ENCODE measurements at regions not wholly inside any gene's neighbourhood (a gene's known extent, or its start where the extent isn't known, plus 50 kb on each side); places are given as distances from the start of the nearest gene placed in this dataset.

DNA sequence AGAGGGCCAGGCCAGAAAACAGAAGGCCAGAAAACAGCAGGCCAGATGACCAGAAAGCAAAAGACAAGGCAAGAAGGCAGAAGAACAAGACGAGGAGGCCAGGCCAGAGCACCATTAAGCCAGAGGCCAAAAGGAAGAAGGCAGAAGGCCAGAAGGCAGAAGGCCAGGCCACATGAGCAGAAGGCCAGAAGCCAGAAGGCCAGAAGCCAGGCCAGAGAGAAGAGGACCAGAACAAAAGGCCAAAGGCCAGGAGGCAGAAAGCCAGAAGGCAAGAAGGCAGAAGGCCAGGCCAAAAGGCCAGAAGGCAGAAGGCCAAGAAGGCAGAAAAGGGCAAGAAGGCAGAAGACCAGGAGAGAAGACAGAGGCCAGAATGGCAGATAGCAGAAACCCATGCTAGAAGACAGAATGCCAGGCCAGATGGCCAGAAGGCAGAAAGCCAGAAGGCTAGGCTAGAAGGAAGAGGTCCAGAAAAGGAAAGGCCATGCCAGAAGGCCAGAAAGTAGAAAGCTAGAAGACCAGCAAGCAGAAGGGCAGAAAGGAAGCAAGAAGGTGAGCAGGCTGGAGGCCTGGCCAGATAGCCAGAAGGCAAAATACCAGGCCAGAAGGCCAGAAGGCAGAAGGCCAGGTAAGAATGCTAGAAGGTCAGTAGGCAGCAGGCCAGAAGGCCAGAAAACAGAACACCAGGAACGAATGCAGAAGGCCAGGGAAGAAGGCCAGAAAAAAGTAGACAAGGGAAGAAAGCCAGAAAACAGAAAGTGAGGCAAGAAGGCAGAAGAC lies 187.6 kb downstream of the TUBA3C start:
- TF ChIP-seq, protein P1, sequence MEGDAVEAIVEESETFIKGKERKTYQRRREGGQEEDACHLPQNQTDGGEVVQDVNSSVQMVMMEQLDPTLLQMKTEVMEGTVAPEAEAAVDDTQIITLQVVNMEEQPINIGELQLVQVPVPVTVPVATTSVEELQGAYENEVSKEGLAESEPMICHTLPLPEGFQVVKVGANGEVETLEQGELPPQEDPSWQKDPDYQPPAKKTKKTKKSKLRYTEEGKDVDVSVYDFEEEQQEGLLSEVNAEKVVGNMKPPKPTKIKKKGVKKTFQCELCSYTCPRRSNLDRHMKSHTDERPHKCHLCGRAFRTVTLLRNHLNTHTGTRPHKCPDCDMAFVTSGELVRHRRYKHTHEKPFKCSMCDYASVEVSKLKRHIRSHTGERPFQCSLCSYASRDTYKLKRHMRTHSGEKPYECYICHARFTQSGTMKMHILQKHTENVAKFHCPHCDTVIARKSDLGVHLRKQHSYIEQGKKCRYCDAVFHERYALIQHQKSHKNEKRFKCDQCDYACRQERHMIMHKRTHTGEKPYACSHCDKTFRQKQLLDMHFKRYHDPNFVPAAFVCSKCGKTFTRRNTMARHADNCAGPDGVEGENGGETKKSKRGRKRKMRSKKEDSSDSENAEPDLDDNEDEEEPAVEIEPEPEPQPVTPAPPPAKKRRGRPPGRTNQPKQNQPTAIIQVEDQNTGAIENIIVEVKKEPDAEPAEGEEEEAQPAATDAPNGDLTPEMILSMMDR (IDR thresholded peaks at IDR 0.05), result no peak
- TF ChIP-seq POLR2A (IDR thresholded peaks at IDR 0.05) (no peak), EP300 (IDR thresholded peaks at IDR 0.05) (no peak)
